ENCODE measurements at regions not wholly inside any gene's neighbourhood (a gene's known extent, or its start where the extent isn't known, plus 50 kb on each side); places are given as distances from the start of the nearest gene placed in this dataset.

- TF ChIP-seq CTCF (IDR thresholded peaks at IDR 0.05): no peak
- TF ChIP-seq POLR2AphosphoS5 (IDR thresholded peaks at IDR 0.05; ENCODE audit: low read depth, low read length): no peak
These were observed 85.5 kb upstream of the S1PR1 start for GRCh38 chr1:101151286-101151685.

All from Panc1 (cell line).